ACC112 (cell line): ENCODE measurements at regions not wholly inside any gene's neighbourhood (a gene's known extent, or its start where the extent isn't known, plus 50 kb on each side); places are given as distances from the start of the nearest gene placed in this dataset.

Experiments used
- H2AFZ ChIP-seq: fragments of 200-600 bp; sonication (generic); one replicate; pipeline ENCODE4 v1.6.0; 2017; ENCODE audit warnings: antibody characterized with exemption, low read length; ENCODE audit not compliant: unreplicated experiment
- H3K27ac ChIP-seq: fragments of 200-600 bp; sonication (generic); 2 replicates; pipeline ENCODE4 v1.5.1; 2014; ENCODE audit warnings: low read depth, mild to moderate bottlenecking, antibody characterized with exemption, low read length, moderate library complexity
- H3K27me3 ChIP-seq: fragments of 200-600 bp; sonication (generic); 2 replicates; pipeline ENCODE4 v1.6.1; 2014; ENCODE audit warnings: mild to moderate bottlenecking, antibody characterized with exemption, low read length, moderate library complexity, mixed read lengths; ENCODE audit not compliant: insufficient read depth
- H3K36me3 ChIP-seq: fragments of 200-600 bp; sonication (generic); 2 replicates; pipeline ENCODE4 v1.6.1; 2016; ENCODE audit warnings: mild to moderate bottlenecking, antibody characterized with exemption, low read length, moderate library complexity, mixed read lengths; ENCODE audit not compliant: insufficient read depth
- H3K4me1 ChIP-seq: fragments of 200-600 bp; sonication (generic); one replicate; pipeline ENCODE4 v1.6.1; 2016; ENCODE audit warnings: low read length, mixed read lengths; ENCODE audit not compliant: insufficient read depth, unreplicated experiment, control insufficient read depth
- H3K4me3 ChIP-seq: fragments of 200-600 bp; sonication (generic); 2 replicates; pipeline ENCODE4 v1.5.1; 2014; ENCODE audit warnings: mild to moderate bottlenecking, low read depth, low read length
- H3K79me2 ChIP-seq: fragments of 200-600 bp; sonication (generic); one replicate; pipeline ENCODE4 v1.6.0; 2016; ENCODE audit warnings: low read length; ENCODE audit not compliant: control insufficient read depth, unreplicated experiment, insufficient read depth

DNA sequence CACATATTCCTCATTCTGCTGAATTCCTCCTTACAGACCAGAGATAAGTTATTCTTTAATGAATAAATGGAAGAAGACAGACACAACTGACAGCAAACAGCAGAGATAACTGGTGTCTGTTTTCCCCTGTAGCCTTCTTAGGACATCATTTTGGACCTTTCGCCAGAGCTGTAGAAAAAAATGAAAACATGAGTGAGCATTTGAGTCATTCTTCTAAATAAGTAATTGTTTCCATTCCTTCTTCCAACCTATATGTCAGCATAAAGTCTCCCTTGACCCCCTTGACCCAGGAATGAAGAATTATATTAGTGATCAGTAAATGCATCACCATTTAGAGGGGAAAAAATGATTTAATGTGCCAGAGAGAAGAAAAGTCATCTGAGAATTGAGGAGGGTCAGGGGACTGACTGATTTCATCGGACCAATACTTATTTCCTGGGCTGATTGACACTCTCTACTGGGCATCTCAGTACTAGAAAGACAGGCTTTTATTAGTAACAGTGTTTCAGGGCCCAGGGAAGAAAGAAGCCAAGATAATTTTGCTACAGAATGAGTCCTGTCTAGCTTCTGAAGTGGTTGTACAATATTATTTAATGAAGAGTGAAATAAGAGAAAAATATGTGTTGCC lies 597.0 kb downstream of the PSAT1 start:
- no peak overlapping the region for H3K4me3 ChIP-seq
- no peaks in the 10 kb centered on the region for H3K27me3 ChIP-seq
- H3K27ac ChIP-seq = peak overlapping the region; percentile 33
- no peaks in the 10 kb centered on the region for H3K79me2 ChIP-seq
- H3K36me3 ChIP-seq = no peaks in the 10 kb centered on the region
- H2AFZ ChIP-seq = no peak overlapping the region
- H3K4me1 ChIP-seq = peaks cover 39% of the 10 kb centered on the region

DNA sequence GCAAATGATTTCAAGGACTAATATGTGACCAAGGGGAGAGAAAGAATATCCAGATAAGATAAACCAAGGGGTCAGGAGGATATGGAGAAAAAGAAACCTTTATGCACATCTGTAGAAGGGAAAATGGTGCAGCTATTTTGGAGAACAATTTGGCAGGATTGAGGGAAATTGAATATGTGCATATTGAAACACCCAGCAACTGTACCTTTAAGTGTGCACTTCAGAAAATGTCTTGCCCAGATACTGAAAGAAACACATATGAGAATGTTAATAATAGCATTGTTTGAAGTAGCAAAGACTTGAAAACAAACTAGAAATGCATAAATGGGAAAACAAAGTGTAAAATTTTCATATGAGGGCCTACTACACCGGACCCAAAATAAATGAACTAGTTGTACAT lies 599.6 kb downstream of the PSAT1 start:
- peaks cover 39% of the 10 kb centered on the region for H3K4me1 ChIP-seq
- no peak overlapping the region for H3K27ac ChIP-seq
- no peaks in the 10 kb centered on the region for H3K79me2 ChIP-seq
- H3K27me3 ChIP-seq = no peaks in the 10 kb centered on the region
- no peak overlapping the region for H2AFZ ChIP-seq
- H3K4me3 ChIP-seq = no peak overlapping the region
- no peaks in the 10 kb centered on the region for H3K36me3 ChIP-seq

DNA sequence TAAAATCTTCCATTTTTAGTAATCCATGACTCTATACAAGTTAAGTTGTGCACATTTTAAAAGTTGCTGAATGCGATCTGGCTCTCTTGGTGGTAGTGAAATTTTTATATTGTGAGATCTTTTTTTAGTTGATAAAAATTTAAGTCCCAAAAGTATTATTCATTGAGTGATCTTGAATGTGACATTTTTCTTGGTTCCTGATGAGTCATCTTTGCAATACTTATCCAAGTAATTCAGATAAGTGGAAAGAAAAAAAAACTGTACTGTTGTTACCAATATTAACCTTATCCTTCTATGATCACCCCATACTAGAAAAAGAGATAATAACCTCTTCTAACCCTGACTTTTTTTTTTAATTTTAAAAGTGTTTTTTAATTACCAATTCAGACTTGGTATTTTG lies 601.3 kb downstream of the PSAT1 start:
- peaks cover 40% of the 10 kb centered on the region for H3K4me1 ChIP-seq
- no peaks in the 10 kb centered on the region for H3K36me3 ChIP-seq
- H3K79me2 ChIP-seq = no peaks in the 10 kb centered on the region
- no peak overlapping the region for H3K27ac ChIP-seq
- H2AFZ ChIP-seq = peak overlapping the region; percentile 2
- H3K4me3 ChIP-seq = no peak overlapping the region
- H3K27me3 ChIP-seq = no peaks in the 10 kb centered on the region

DNA sequence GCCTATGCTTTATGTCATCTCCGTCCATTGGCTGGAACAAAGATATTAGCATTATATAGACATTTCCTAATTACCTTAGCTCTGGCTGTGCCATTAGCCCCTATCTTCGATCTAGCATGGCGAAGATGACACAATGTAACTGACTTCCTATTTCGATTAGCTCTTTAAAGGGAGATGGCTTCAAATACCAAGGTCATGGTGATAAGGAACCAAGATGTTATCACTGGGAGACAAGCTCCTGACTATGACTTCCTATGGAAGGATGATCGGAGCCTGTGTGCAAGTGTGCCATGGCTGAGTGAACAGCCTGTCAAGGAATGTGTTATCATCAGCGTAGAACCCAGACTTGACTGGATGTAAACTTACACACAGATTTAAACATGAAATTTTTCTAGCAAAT lies 602.1 kb downstream of the PSAT1 start:
- Histone ChIP-seq H3K27ac (no peak overlapping the region), H3K79me2 (no peaks in the 10 kb centered on the region), H3K36me3 (no peaks in the 10 kb centered on the region), H3K4me3 (no peak overlapping the region), H3K4me1 (peaks cover 41% of the 10 kb centered on the region), H2AFZ (no peak overlapping the region), H3K27me3 (no peaks in the 10 kb centered on the region)

DNA sequence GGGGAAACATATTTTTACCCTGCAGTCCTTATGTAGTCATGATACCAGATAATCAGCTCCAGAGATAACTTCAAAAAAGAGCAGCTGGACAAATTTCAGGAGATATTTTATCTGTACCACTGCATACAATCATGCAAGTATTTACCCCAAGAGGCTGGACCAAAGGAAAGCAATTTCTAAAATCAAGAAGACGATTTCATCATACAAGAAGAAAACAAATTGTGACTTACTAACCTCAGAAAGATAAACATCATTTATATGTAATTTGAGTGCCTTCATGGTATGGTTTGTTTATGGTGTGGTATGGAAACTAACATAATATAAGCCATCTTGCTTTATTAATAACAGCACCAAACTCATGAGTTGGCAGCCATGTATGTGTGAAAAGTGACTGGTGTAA lies 603.6 kb downstream of the PSAT1 start:
- H3K79me2 ChIP-seq = no peaks in the 10 kb centered on the region
- no peaks in the 10 kb centered on the region for H3K27me3 ChIP-seq
- H3K27ac ChIP-seq = no peak overlapping the region
- H3K4me3 ChIP-seq = no peak overlapping the region
- H3K36me3 ChIP-seq = no peaks in the 10 kb centered on the region
- H3K4me1 ChIP-seq = peaks cover 36% of the 10 kb centered on the region
- no peak overlapping the region for H2AFZ ChIP-seq

- no peaks in the 10 kb centered on the region for H3K27me3 ChIP-seq
- no peak overlapping the region for H3K27ac ChIP-seq
- no peak overlapping the region for H3K4me3 ChIP-seq
- no peaks in the 10 kb centered on the region for H3K79me2 ChIP-seq
- peak overlapping the region; percentile 4 for H2AFZ ChIP-seq
- peaks cover 25% of the 10 kb centered on the region for H3K4me1 ChIP-seq
- H3K36me3 ChIP-seq = no peaks in the 10 kb centered on the region
These were observed 605.1 kb downstream of the PSAT1 start for GRCh38 chr9:78902051-78902450.

- Histone ChIP-seq H3K79me2 (no peaks in the 10 kb centered on the region), H3K4me1 (peaks cover 11% of the 10 kb centered on the region), H3K36me3 (peaks cover 2% of the 10 kb centered on the region; the same call in 1 of the 2 replicates), H2AFZ (no peak overlapping the region), H3K27me3 (no peaks in the 10 kb centered on the region), H3K27ac (no peak overlapping the region), H3K4me3 (no peak overlapping the region)
These were observed 606.7 kb downstream of the PSAT1 start for GRCh38 chr9:78903581-78903980.

DNA sequence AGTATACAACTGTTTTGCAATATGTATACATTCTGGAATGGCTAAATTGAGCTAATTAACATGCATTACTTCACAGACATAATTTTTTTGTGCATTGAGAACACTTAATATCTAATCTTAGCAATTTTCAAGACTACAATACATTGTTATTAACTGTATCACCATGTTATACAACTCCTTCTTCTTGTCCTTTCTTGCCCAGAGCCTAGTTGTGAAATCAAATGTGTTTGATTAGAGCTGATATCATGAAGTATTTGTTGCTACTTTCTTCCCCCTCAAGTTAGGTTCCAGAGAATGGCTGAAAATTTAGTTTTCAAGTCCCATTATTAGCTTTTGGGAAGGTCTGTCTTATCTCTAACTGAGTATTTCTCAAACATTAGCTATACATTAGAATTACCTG lies 607.8 kb downstream of the PSAT1 start:
- H3K36me3 ChIP-seq = peaks cover 8% of the 10 kb centered on the region; the same call in 1 of the 2 replicates
- no peak overlapping the region for H3K27ac ChIP-seq
- H3K4me3 ChIP-seq = no peak overlapping the region
- no peaks in the 10 kb centered on the region for H3K27me3 ChIP-seq
- H3K79me2 ChIP-seq = no peaks in the 10 kb centered on the region
- H3K4me1 ChIP-seq = peaks cover 12% of the 10 kb centered on the region
- H2AFZ ChIP-seq = no peak overlapping the region

DNA sequence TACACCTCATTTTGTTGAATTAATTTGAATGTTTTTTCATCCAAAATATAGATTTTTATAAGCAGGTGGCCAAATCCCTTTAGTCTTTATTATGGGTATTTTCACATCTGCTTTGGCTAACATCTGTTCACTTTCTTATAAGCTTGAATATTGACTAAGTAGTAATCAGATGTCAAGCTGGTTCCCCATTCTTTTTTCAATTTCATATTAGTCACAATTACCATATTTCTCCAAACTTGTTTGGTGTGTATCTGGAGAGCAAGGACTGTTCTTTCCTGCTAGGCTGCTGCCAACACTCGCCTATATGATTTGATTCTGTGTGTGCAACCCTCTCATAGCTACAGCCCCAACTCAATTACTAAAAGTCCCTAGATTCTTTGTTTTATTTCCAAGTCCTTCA lies 608.5 kb downstream of the PSAT1 start:
- peaks cover 18% of the 10 kb centered on the region for H3K4me1 ChIP-seq
- H2AFZ ChIP-seq = no peak overlapping the region
- H3K27me3 ChIP-seq = no peaks in the 10 kb centered on the region
- no peak overlapping the region for H3K27ac ChIP-seq
- H3K36me3 ChIP-seq = peaks cover 8% of the 10 kb centered on the region; the same call in 1 of the 2 replicates
- no peak overlapping the region for H3K4me3 ChIP-seq
- no peaks in the 10 kb centered on the region for H3K79me2 ChIP-seq

- peaks cover 18% of the 10 kb centered on the region for H3K4me1 ChIP-seq
- H3K4me3 ChIP-seq = no peak overlapping the region
- no peaks in the 10 kb centered on the region for H3K27me3 ChIP-seq
- H3K79me2 ChIP-seq = no peaks in the 10 kb centered on the region
- H3K36me3 ChIP-seq = peaks cover 8% of the 10 kb centered on the region; the same call in 1 of the 2 replicates
- H3K27ac ChIP-seq = no peak overlapping the region
- H2AFZ ChIP-seq = no peak overlapping the region
These were observed 609.2 kb downstream of the PSAT1 start for GRCh38 chr9:78905986-78906755.

- no peaks in the 10 kb centered on the region for H3K27me3 ChIP-seq
- peaks cover 8% of the 10 kb centered on the region; the same call in 1 of the 2 replicates for H3K36me3 ChIP-seq
- H3K27ac ChIP-seq = peak overlapping the region; percentile 41
- H2AFZ ChIP-seq = no peak overlapping the region
- no peaks in the 10 kb centered on the region for H3K79me2 ChIP-seq
- H3K4me3 ChIP-seq = peak overlapping the region; percentile 26; the same call in 1 of the 2 replicates
- H3K4me1 ChIP-seq = peaks cover 8% of the 10 kb centered on the region
These were observed 612.6 kb downstream of the PSAT1 start for GRCh38 chr9:78909566-78909965.
